ENCODE measurements at regions not wholly inside any gene's neighbourhood (a gene's known extent, or its start where the extent isn't known, plus 50 kb on each side); places are given as distances from the start of the nearest gene placed in this dataset.

DNA sequence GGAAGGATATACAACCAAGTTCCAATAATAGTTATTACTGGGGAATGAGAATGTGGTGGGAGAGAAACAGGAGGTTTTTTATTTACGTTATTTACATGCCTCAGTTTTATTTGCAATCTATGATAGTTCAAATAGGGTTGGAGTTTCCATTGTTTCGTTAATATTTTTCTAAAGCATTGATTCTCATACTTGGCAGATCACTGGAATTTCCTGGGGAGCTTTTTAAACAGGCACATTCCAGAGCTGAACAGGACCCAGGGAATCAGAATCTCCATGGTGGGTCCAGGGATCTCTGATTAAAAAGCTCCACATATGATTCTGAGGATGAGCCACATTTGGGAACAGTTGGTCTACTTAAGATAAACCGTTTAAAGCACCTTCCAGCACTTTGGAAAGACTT is 123.9 kb downstream of the IL20RB start:
- TF ChIP-seq POLR2A (IDR thresholded peaks at IDR 0.05): no peak
- TF ChIP-seq, protein P1, sequence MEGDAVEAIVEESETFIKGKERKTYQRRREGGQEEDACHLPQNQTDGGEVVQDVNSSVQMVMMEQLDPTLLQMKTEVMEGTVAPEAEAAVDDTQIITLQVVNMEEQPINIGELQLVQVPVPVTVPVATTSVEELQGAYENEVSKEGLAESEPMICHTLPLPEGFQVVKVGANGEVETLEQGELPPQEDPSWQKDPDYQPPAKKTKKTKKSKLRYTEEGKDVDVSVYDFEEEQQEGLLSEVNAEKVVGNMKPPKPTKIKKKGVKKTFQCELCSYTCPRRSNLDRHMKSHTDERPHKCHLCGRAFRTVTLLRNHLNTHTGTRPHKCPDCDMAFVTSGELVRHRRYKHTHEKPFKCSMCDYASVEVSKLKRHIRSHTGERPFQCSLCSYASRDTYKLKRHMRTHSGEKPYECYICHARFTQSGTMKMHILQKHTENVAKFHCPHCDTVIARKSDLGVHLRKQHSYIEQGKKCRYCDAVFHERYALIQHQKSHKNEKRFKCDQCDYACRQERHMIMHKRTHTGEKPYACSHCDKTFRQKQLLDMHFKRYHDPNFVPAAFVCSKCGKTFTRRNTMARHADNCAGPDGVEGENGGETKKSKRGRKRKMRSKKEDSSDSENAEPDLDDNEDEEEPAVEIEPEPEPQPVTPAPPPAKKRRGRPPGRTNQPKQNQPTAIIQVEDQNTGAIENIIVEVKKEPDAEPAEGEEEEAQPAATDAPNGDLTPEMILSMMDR (IDR thresholded peaks at IDR 0.05): no peak
